Choroid plexus epithelial cell (primary cell): ENCODE measurements at regions not wholly inside any gene's neighbourhood (a gene's known extent, or its start where the extent isn't known, plus 50 kb on each side); places are given as distances from the start of the nearest gene placed in this dataset.

ENCODE experiments used
- DNase-seq: peaks from one replicate; pipeline ENCODE4 v3.0.0-alpha.2; 2010; ENCODE audit warnings: low read depth
- H3K4me3 ChIP-seq: 2 replicates; pipeline ENCODE4 v1.5.1; 2011; ENCODE audit warnings: low read depth, mild to moderate bottlenecking, control low read depth, low read length, moderate library complexity
- CTCF ChIP-seq: conservative IDR thresholded peaks from 2 replicates; pipeline ENCODE4 v1.5.1; 2011; ENCODE audit warnings: low read depth, mild to moderate bottlenecking, control low read depth, inconsistent platforms, low read length, moderate library complexity

GRCh38 chr7:142614116-142614515 lies 135.2 kb upstream of the PRSS1 start:
- no peak overlapping the region for H3K4me3 ChIP-seq
- TF ChIP-seq CTCF, result no peak
- no peak for DNase-seq

GRCh38 chr7:142612237-142612881 lies 136.9 kb upstream of the PRSS1 start:
- TF ChIP-seq CTCF, result no peak
- no peak overlapping the region for H3K4me3 ChIP-seq
- DNase-seq, result peak; percentile 60

- DNase-seq, result peak; percentile 69
- H3K4me3 ChIP-seq, result no peak overlapping the region
- TF ChIP-seq CTCF, result no peak
These were observed 137.6 kb upstream of the PRSS1 start for GRCh38 chr7:142611566-142612236.

GRCh38 chr7:142608630-142609428 lies 140.4 kb upstream of the PRSS1 start:
- no peak for DNase-seq
- no peak for TF ChIP-seq CTCF

GRCh38 chr7:142607351-142607750 lies 141.9 kb upstream of the PRSS1 start:
- no peak for TF ChIP-seq CTCF
- H3K4me3 ChIP-seq, result no peak overlapping the region
- DNase-seq, result no peak

More at GRCh38 chr7:142608630-142609428, 140.4 kb upstream of the PRSS1 start:
- H3K4me3 ChIP-seq, result no peak overlapping the region

GRCh38 chr7:142606081-142606480 lies 143.2 kb upstream of the PRSS1 start:
- no peak for TF ChIP-seq CTCF
- DNase-seq, result no peak
- H3K4me3 ChIP-seq, result no peak overlapping the region
